ENCODE measurements at regions not wholly inside any gene's neighbourhood (a gene's known extent, or its start where the extent isn't known, plus 50 kb on each side); places are given as distances from the start of the nearest gene placed in this dataset.

DNA sequence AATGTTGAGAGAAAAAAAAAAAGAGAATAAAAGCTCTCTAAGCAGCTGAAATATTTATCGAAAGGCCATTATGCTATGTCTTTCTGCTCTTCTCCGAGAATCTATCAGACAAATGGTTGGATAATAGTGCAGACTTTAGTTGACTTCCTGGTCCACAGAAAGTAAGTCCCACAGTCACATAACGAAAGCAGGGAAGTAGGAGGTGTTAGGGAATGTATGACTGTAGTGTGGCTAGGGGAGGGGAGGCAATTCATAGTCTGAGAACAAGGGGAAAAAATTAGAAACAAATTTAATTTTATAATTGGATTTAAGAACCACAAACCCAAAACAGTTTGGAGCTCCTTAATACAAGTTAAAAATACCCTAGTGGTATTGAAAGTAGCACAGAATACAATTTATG, 79.7 kb upstream of the VEGFC start:
- TF ChIP-seq, protein P1, sequence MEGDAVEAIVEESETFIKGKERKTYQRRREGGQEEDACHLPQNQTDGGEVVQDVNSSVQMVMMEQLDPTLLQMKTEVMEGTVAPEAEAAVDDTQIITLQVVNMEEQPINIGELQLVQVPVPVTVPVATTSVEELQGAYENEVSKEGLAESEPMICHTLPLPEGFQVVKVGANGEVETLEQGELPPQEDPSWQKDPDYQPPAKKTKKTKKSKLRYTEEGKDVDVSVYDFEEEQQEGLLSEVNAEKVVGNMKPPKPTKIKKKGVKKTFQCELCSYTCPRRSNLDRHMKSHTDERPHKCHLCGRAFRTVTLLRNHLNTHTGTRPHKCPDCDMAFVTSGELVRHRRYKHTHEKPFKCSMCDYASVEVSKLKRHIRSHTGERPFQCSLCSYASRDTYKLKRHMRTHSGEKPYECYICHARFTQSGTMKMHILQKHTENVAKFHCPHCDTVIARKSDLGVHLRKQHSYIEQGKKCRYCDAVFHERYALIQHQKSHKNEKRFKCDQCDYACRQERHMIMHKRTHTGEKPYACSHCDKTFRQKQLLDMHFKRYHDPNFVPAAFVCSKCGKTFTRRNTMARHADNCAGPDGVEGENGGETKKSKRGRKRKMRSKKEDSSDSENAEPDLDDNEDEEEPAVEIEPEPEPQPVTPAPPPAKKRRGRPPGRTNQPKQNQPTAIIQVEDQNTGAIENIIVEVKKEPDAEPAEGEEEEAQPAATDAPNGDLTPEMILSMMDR (IDR thresholded peaks at IDR 0.05) = no peak
- no peak for TF ChIP-seq EP300 (IDR thresholded peaks at IDR 0.05)

All from suprapubic skin (tissue), 3 donors.